Endothelial cell of umbilical vein (primary cell): ENCODE measurements at regions not wholly inside any gene's neighbourhood (a gene's known extent, or its start where the extent isn't known, plus 50 kb on each side); places are given as distances from the start of the nearest gene placed in this dataset.

Source experiments
- BruUV-seq: library from RNA; stranded (reverse); fragments of 400-500 nt; replicated peaks from 2 replicates; lab custom pipeline; 2021; lab: Mats Ljungman, UMichigan
- CTCF ChIA-PET: fragments of 300-600, 350-600 bp; sonication (Branson Sonifier 250); formaldehyde crosslinking; loops from one replicate; lab custom pipeline; 2021; ENCODE audit warnings: antibody characterized with exemption, inconsistent platforms; lab: Charles Lee
- POLR2A ChIA-PET: fragments of 300-600, 350-600 bp; sonication (Branson Sonifier 250); formaldehyde crosslinking; loops from one replicate; lab custom pipeline; 2021; ENCODE audit warnings: antibody characterized with exemption, inconsistent platforms; lab: Charles Lee
- DNase-seq: peaks from one replicate; pipeline ENCODE4 v3.0.0-alpha.2; 2011; ENCODE audit warnings: low read depth, low spot score
- FAIRE-seq: peaks from 2 replicates; lab custom pipeline; 2011; peaks lifted over from hg19 to GRCh38; lab: Jason Lieb, UNC
- H2AFZ ChIP-seq: 2 replicates; pipeline ENCODE4 v1.6.0; 2012; ENCODE audit warnings: low read depth, low read length, control low read depth, inconsistent platforms
- H3K27ac ChIP-seq: 2 replicates; pipeline ENCODE4 v1.5.1; 2011; ENCODE audit warnings: low read depth, mild to moderate bottlenecking, control low read depth, low read length, moderate library complexity; ENCODE audit not compliant: insufficient read depth
- H3K27me3 ChIP-seq, 2 experiments: 2 replicates each; pipeline versions ENCODE4 v1.6.0 to v1.6.1; 2011; ENCODE audit warnings: low read length in 2 of 2, mixed read lengths in 1 of 2; ENCODE audit not compliant: control insufficient read depth in 2 of 2, insufficient read depth in 2 of 2
- H3K36me3 ChIP-seq, 2 experiments: 2 replicates in 1 of 2; 3 replicates in 1 of 2; pipeline ENCODE4 v1.5.1; 2011; ENCODE audit warnings: low read length in 2 of 2, mild to moderate bottlenecking in 1 of 2, moderate library complexity in 1 of 2; ENCODE audit not compliant: control insufficient read depth in 2 of 2, insufficient read depth in 2 of 2; ENCODE audit errors: extremely low read depth in 1 of 2
- H3K4me1 ChIP-seq: 3 replicates; pipeline ENCODE4 v1.5.1; 2011; ENCODE audit warnings: mild to moderate bottlenecking, low read length; ENCODE audit not compliant: control insufficient read depth, insufficient read depth; ENCODE audit errors: extremely low read depth
- H3K4me2 ChIP-seq: 2 replicates; pipeline ENCODE4 v1.6.1; 2011; ENCODE audit warnings: low read length, control low read depth, mixed read lengths; ENCODE audit not compliant: insufficient read depth
- H3K4me3 ChIP-seq, 3 experiments: fragments of 200-600 bp in 1 of 3; sonication (generic), shearing (Covaris generic) in 1 of 3; replicated peaks in 1 of 3; 2 replicates each; pipeline ENCODE4 v1.5.1; 2011 to 2016; ENCODE audit warnings: control low read depth in 3 of 3, low read length in 3 of 3, mild to moderate bottlenecking in 2 of 3, inconsistent platforms in 1 of 3, low read depth in 1 of 3, moderate library complexity in 1 of 3; ENCODE audit not compliant: insufficient read depth in 1 of 3
- H3K79me2 ChIP-seq: 2 replicates; pipeline ENCODE4 v1.6.0; 2012; ENCODE audit warnings: low read length, inconsistent platforms; ENCODE audit not compliant: control insufficient read depth, insufficient read depth
- H3K9ac ChIP-seq: replicated peaks from 2 replicates; pipeline ENCODE3; 2011; ENCODE audit warnings: low read length, control low read depth; ENCODE audit not compliant: insufficient read depth; ENCODE audit errors: extremely low read depth
- H3K9me1 ChIP-seq: replicated peaks from 3 replicates; pipeline ENCODE4 v1.6.0; 2011; ENCODE audit warnings: mild to moderate bottlenecking, low read length; ENCODE audit not compliant: control insufficient read depth, insufficient read depth; ENCODE audit errors: extremely low read depth
- H3K9me3 ChIP-seq: replicated peaks from 2 replicates; pipeline ENCODE4 v1.5.1; 2012; ENCODE audit warnings: low read length, inconsistent platforms; ENCODE audit not compliant: control insufficient read depth, insufficient read depth
- H4K20me1 ChIP-seq: replicated peaks from 2 replicates; pipeline ENCODE3; 2011; ENCODE audit warnings: mild to moderate bottlenecking, low read length; ENCODE audit not compliant: control insufficient read depth, insufficient read depth; ENCODE audit errors: extremely low read depth
- EZH2 ChIP-seq: IDR thresholded peaks from 2 replicates; pipeline ENCODE4 v1.6.1; 2012; ENCODE audit warnings: borderline replicate concordance, low read depth, mild to moderate bottlenecking, moderate library complexity, low read length, inconsistent platforms; ENCODE audit not compliant: severe bottlenecking
- FOS ChIP-seq: IDR thresholded peaks from 2 replicates; pipeline ENCODE4 v1.6.1; 2011; ENCODE audit warnings: mild to moderate bottlenecking, low read length, moderate library complexity, borderline replicate concordance; ENCODE audit not compliant: insufficient read depth
- GATA2 ChIP-seq: IDR thresholded peaks from 2 replicates; pipeline ENCODE4 v1.7.0; 2011; ENCODE audit warnings: low read depth, mild to moderate bottlenecking, moderate library complexity, mixed read lengths, low read length; ENCODE audit not compliant: insufficient read length, insufficient read depth
- JUN ChIP-seq: IDR thresholded peaks from 2 replicates; pipeline ENCODE4 v1.6.1; 2011; ENCODE audit warnings: borderline replicate concordance, low read depth; ENCODE audit not compliant: insufficient read length, insufficient read depth
- MYC ChIP-seq: IDR thresholded peaks from one replicate; pipeline ENCODE4 v1.6.1; 2011; ENCODE audit warnings: mild to moderate bottlenecking, low read depth, low read length
- POLR2A ChIP-seq: IDR thresholded peaks from 2 replicates; pipeline ENCODE4 v1.6.1; 2012; ENCODE audit warnings: low read depth, mild to moderate bottlenecking, control low read depth, low read length
- POLR2AphosphoS5 ChIP-seq: IDR thresholded peaks from 2 replicates; pipeline ENCODE4 v1.6.1; 2012; ENCODE audit warnings: low read depth, mild to moderate bottlenecking, control low read depth, low read length, moderate library complexity; ENCODE audit not compliant: insufficient read depth
- dilution Hi-C: fragments of 300-500 bp; cut with MboI; formaldehyde crosslinking; loops from one replicate; pipeline ENCODE4 v1.15.0; 2019; ENCODE audit warnings: low sequenced_read_pairs; ENCODE audit not compliant: extremely low pct_ligation_motif_present
- intact Hi-C: fragments of 100-400 bp; cut with micrococcal nuclease; formaldehyde crosslinking; loops from one replicate; pipeline ENCODE4 v1.10.0; 2022
- TF ChIP-seq, protein P1 (sequence below): IDR thresholded peaks from 2 replicates; pipeline ENCODE4 v1.6.1; 2011; ENCODE audit not compliant: insufficient read depth, insufficient read length
- TF ChIP-seq, protein P2 (sequence below), 2 donors: IDR thresholded peaks; 1 replicate in 1 of 2; 2 replicates in 1 of 2; pipeline ENCODE4 v1.5.1; 2011; ENCODE audit warnings: low read length in 2 of 2, mild to moderate bottlenecking in 2 of 2, moderate library complexity in 2 of 2, control low read depth in 1 of 2, inconsistent platforms in 1 of 2, low read depth in 1 of 2; ENCODE audit not compliant: insufficient read depth in 1 of 2; ENCODE audit errors: extremely low read depth in 1 of 2

- TF ChIP-seq, protein P1, sequence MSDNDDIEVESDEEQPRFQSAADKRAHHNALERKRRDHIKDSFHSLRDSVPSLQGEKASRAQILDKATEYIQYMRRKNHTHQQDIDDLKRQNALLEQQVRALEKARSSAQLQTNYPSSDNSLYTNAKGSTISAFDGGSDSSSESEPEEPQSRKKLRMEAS, result no peak
- no peak for TF ChIP-seq FOS
- no peak for TF ChIP-seq POLR2AphosphoS5
- no peak for TF ChIP-seq JUN
- TF ChIP-seq MYC, result no peak
- TF ChIP-seq POLR2A, result no peak
- TF ChIP-seq, protein P2, sequence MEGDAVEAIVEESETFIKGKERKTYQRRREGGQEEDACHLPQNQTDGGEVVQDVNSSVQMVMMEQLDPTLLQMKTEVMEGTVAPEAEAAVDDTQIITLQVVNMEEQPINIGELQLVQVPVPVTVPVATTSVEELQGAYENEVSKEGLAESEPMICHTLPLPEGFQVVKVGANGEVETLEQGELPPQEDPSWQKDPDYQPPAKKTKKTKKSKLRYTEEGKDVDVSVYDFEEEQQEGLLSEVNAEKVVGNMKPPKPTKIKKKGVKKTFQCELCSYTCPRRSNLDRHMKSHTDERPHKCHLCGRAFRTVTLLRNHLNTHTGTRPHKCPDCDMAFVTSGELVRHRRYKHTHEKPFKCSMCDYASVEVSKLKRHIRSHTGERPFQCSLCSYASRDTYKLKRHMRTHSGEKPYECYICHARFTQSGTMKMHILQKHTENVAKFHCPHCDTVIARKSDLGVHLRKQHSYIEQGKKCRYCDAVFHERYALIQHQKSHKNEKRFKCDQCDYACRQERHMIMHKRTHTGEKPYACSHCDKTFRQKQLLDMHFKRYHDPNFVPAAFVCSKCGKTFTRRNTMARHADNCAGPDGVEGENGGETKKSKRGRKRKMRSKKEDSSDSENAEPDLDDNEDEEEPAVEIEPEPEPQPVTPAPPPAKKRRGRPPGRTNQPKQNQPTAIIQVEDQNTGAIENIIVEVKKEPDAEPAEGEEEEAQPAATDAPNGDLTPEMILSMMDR (IDR thresholded peaks at IDR 0.05; ENCODE audit: extremely low read depth in 1 of 2, insufficient read depth in 1 of 2, low read depth in 1 of 2, low read length in 2 of 2), result no peak
- TF ChIP-seq EZH2, result no peak
- no peak for TF ChIP-seq GATA2
- dilution Hi-C loops (no loop called here), intact Hi-C loops (no loop called here)
- BruUV-seq, result no TSS peak
- Histone ChIP-seq H3K4me3 (no peak overlapping the region), H4K20me1 (no peaks in the 10 kb centered on the region), H3K9ac (no peak overlapping the region), H3K27ac (no peak overlapping the region), H2AFZ (no peak overlapping the region), H3K4me2 (no peak overlapping the region), H3K27me3 (peaks cover 0 to 1% of the 10 kb centered on the region in 2 experiments), H3K4me1 (no peaks in the 10 kb centered on the region), H3K79me2 (no peaks in the 10 kb centered on the region), H3K9me1 (no peaks in the 10 kb centered on the region), H3K9me3 (no peaks in the 10 kb centered on the region), H3K36me3 (no peaks in the 10 kb centered on the region)
- FAIRE-seq (no peak), DNase-seq (no peak)
- ChIA-PET POLR2A (no interaction called here), CTCF (no interaction called here)
Observed at GRCh38 chr22:26804911-26805539, 147.6 kb downstream of the MIAT start.
